NCI-H526 treated with DMSO at 0.1 percent for 48 hours (cell line): ENCODE measurements at regions not wholly inside any gene's neighbourhood (a gene's known extent, or its start where the extent isn't known, plus 50 kb on each side); places are given as distances from the start of the nearest gene placed in this dataset.

Source experiments
- DNase-seq: peaks from one replicate; lab custom pipeline; 2025; lab: John Stamatoyannopoulos, UW

DNA sequence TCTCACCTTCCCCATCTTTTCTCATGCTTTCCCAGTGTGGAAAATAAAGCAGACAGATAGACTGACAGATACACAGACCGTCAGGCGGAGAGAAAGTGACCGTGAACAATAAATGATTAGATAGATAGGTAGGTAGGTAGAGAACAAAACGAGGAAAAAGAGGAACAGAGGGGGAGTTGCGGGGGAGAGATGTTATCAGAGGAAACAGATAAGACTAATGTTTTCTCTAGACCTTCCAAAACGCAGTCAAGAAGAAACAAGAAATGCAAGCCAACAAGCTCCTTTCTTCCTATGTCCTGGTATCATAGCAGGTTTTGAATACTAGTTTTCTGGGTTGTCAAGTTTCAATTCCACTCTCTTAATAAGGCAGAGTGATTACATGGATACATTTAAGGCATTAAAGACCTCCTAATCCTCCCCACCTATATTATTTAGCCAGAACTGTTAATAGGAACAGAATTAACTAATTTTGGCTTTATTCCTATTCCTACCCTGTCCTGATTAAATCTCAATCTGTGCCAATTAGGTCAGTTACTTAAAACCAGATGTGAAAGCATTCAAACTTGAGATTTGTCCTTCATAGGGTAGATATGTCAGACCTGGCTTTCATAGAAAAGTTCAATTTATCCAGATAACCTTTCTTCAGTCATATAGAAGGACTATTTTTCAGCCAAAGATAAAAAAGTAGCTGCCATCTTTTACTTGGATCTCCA lies 89.0 kb upstream of the PTPRR start:
- no peak for DNase-seq

- no peak for DNase-seq
Measured at GRCh38 chr12:71008616-71009015, 88.1 kb upstream of the PTPRR start.

GRCh38 chr12:71007781-71008404 lies 87.4 kb upstream of the PTPRR start:
- no peak for DNase-seq

GRCh38 chr12:71007020-71007419 lies 86.5 kb upstream of the PTPRR start:
- DNase-seq = no peak

- no peak for DNase-seq
Measured at GRCh38 chr12:71005166-71005565, 84.6 kb upstream of the PTPRR start.

GRCh38 chr12:71004578-71004977 lies 84.0 kb upstream of the PTPRR start:
- DNase-seq = no peak

DNA sequence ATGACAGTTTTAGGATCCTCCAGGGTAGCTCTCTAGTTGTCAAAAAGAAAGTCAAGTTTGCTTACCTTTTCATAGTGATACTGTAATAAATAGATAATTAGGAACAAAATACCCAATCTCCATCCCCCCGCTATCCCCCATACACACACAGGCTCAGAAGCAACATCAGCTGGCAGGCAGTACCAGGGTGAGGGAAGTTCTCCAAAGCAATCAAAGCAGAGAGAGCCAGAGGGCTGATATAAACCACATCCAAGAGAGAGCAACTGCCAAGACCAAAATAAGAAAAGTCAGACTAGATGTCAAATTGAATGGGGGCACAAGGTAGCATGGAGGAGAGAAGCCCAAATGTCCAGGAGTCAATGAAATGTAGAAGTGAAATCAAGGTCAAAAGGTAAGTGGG lies 80.2 kb upstream of the PTPRR start:
- no peak for DNase-seq

DNA sequence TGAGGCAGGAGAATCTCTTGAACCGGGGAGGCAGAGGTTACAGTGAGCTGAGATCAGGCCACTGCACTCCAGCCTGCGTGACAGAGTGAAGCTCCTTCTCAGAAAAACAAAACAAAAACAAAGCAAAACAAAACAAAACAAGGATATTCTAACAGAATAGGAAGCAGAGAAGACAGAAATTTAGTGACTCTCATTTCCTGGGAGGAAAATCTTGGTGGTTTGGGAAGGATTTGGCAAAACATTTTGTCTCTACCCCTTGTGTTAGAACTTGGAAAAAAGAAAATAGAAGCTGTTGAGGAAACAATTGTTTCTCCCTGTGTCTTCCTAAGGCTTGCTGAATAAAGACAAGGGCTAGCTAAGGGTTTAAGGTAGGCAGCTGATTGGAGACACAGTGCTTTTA lies 79.7 kb upstream of the PTPRR start:
- no peak for DNase-seq

- no peak for DNase-seq
Measured at GRCh38 chr12:70994217-70994788, 73.8 kb upstream of the PTPRR start.

- DNase-seq = no peak
Measured at GRCh38 chr12:70989232-70989631, 68.7 kb upstream of the PTPRR start.

GRCh38 chr12:70985850-70986249 lies 65.3 kb upstream of the PTPRR start:
- no peak for DNase-seq

GRCh38 chr12:70983692-70984091 lies 63.2 kb upstream of the PTPRR start:
- DNase-seq = no peak

GRCh38 chr12:70982991-70983390 lies 62.5 kb upstream of the PTPRR start:
- DNase-seq = no peak

DNA sequence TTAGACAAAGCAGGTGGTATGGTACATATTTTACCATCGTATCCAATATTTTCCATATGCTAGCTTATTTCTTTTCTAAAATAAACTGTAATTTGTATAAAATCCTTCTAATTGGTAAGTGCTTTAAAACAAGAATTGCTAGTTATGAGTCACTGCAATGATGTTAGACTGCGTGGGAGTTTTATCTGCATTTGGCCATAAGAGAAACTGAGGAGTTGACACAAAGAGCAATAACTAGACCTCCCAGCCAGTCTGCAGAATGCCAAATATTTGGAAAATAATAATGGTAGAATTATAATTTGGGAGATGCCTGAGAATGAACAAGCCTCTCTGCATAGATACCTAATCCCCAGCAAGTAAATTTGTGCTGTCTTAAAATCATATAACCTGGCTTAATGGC lies 61.7 kb upstream of the PTPRR start:
- no peak for DNase-seq

DNA sequence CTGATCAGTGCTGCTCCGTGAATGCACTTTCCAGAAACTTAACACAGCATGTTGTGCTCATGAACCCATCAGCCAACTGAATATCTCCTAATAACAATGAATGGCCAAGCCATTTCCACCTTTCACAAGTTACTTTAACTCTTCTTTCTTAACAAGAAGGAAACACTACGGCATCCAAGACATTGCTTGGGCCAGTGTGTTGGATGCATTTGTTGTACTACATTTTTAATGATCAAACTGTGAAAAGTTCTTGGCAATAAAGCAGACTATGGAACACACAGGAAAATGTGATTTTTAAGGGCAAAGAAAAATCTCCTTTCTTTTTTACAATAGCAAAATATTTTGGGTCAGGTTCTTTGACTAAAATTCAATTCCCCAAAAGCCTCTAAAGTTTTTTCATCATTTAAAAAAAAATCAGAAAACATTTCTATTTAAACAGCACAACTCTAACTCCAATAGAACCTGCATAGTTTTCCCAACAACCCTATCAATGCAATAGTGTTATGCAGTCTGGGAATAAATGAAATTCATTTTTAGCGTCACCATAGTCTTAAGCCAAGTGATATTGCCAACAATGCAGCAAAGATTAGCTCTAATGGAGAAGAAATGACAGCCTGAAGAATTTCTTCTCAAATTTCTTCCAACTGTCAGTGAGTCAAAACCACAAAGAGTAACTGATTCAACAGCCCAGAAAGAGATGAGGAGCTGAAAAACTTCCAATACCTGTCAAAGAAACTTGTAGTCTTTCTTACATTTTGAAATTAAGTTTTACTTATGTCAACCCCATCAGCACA lies 50.7 kb upstream of the PTPRR start:
- DNase-seq = no peak
